ENCODE measurements at regions not wholly inside any gene's neighbourhood (a gene's known extent, or its start where the extent isn't known, plus 50 kb on each side); places are given as distances from the start of the nearest gene placed in this dataset.

DNA sequence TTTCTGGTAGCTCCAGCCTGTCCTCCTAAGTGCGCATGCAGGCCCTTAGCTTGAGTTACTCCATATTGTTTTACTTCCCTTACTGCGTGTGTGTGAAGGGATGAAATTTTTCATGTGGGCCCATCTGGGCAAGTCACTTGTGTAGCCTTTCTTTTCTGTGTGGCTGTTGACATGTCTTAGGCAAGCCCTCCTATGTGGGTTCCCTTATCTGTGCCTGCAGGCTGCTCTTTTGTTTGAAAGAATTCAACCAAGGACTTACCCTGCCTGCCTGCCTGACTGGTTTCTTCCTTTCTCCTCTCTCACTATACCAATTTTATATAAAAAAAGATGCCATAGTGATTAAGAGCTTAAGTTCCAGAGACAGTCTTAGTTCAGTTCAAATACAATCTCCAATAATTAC, 249.3 kb downstream of the ATG4C start:
- no peak overlapping the region for H2AFZ ChIP-seq (ENCODE audit: low read length)
- H3K4me3 ChIP-seq (replicated peaks in 1 of 4; ENCODE audit: control extremely low read depth in 1 of 4, insufficient read depth in 1 of 4, low read depth in 3 of 4, low read length in 4 of 4) = no peak overlapping the region
- no peaks in the 10 kb centered on the region for H3K79me2 ChIP-seq (ENCODE audit: control insufficient read depth, insufficient read depth, low read length)
- no peak for TF ChIP-seq CTCF (conservative IDR thresholded peaks at IDR 0.05 in 1 of 2, IDR thresholded peaks at IDR 0.05 in 1 of 2; ENCODE audit: low read depth in 1 of 2, low read length in 2 of 2)
- TF ChIP-seq EZH2 (IDR thresholded peaks at IDR 0.05; ENCODE audit: low read length, missing control alignments) = no peak
- H3K27ac ChIP-seq (ENCODE audit: insufficient read depth, low read length) = no peak overlapping the region
- H3K36me3 ChIP-seq (ENCODE audit: control insufficient read depth, insufficient read depth, low read length) = no peaks in the 10 kb centered on the region
- no peaks in the 10 kb centered on the region for H3K9me3 ChIP-seq (ENCODE audit: control insufficient read depth, insufficient read depth, low read depth, low read length)
- DNase-seq (ENCODE audit: low read depth in 2 of 2) = no peak
- no peaks in the 10 kb centered on the region for H3K4me1 ChIP-seq (ENCODE audit: control insufficient read depth, extremely low read depth, insufficient read depth, low read length)
- no peak overlapping the region for H3K4me2 ChIP-seq (ENCODE audit: extremely low read depth, insufficient read depth, low read length)
- H4K20me1 ChIP-seq (ENCODE audit: control insufficient read depth, extremely low read depth, insufficient read depth, low read length) = no peaks in the 10 kb centered on the region
- H3K27me3 ChIP-seq (ENCODE audit: control insufficient read depth, insufficient read depth, low read length) = no peaks in the 10 kb centered on the region
- H3K9ac ChIP-seq (ENCODE audit: insufficient read depth, low read length) = no peak overlapping the region

- Histone ChIP-seq H3K36me3 (ENCODE audit: control insufficient read depth, insufficient read depth, low read length) (no peaks in the 10 kb centered on the region), H2AFZ (ENCODE audit: low read length) (no peak overlapping the region), H3K27me3 (ENCODE audit: control insufficient read depth, insufficient read depth, low read length) (no peaks in the 10 kb centered on the region), H3K9ac (ENCODE audit: insufficient read depth, low read length) (no peak overlapping the region), H3K9me3 (ENCODE audit: control insufficient read depth, insufficient read depth, low read depth, low read length) (no peaks in the 10 kb centered on the region), H3K4me2 (ENCODE audit: extremely low read depth, insufficient read depth, low read length) (no peak overlapping the region), H3K4me1 (ENCODE audit: control insufficient read depth, extremely low read depth, insufficient read depth, low read length) (no peaks in the 10 kb centered on the region), H3K79me2 (ENCODE audit: control insufficient read depth, insufficient read depth, low read length) (no peaks in the 10 kb centered on the region), H3K27ac (ENCODE audit: insufficient read depth, low read length) (no peak overlapping the region), H4K20me1 (ENCODE audit: control insufficient read depth, extremely low read depth, insufficient read depth, low read length) (no peaks in the 10 kb centered on the region), H3K4me3 (replicated peaks in 1 of 4; ENCODE audit: control extremely low read depth in 1 of 4, insufficient read depth in 1 of 4, low read depth in 3 of 4, low read length in 4 of 4) (no peak overlapping the region)
- TF ChIP-seq CTCF (conservative IDR thresholded peaks at IDR 0.05 in 1 of 2, IDR thresholded peaks at IDR 0.05 in 1 of 2; ENCODE audit: low read depth in 1 of 2, low read length in 2 of 2) = no peak
- TF ChIP-seq EZH2 (IDR thresholded peaks at IDR 0.05; ENCODE audit: low read length, missing control alignments) = no peak
- no peak for DNase-seq (ENCODE audit: low read depth in 2 of 2)
Observed at GRCh38 chr1:63034256-63034655, 250.3 kb downstream of the ATG4C start.

DNA sequence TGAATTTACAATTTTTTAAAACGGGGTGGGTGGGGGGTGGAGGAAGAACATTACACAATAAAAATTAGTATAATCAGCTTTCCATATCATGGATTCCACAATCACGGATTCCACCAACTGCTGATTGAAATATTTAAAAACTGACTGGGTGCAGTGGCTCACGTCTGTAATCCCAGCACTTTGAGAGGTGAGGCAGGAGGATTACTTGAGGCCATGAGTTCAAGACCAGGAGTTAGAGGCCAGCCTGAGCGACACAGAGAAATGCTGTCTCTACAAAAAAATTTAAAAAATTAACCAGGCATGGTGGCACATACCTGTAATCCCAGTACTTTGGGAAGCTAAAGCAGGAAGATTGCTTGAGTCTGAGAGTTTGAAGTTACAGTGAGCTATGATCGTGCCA, 254.7 kb downstream of the ATG4C start:
- H4K20me1 ChIP-seq (ENCODE audit: control insufficient read depth, extremely low read depth, insufficient read depth, low read length) = no peaks in the 10 kb centered on the region
- H3K36me3 ChIP-seq (ENCODE audit: control insufficient read depth, insufficient read depth, low read length) = no peaks in the 10 kb centered on the region
- H3K9me3 ChIP-seq (ENCODE audit: control insufficient read depth, insufficient read depth, low read depth, low read length) = no peaks in the 10 kb centered on the region
- no peak overlapping the region for H3K9ac ChIP-seq (ENCODE audit: insufficient read depth, low read length)
- H3K27ac ChIP-seq (ENCODE audit: insufficient read depth, low read length) = no peak overlapping the region
- no peaks in the 10 kb centered on the region for H3K79me2 ChIP-seq (ENCODE audit: control insufficient read depth, insufficient read depth, low read length)
- no peak overlapping the region for H3K4me3 ChIP-seq (replicated peaks in 1 of 4; ENCODE audit: control extremely low read depth in 1 of 4, insufficient read depth in 1 of 4, low read depth in 3 of 4, low read length in 4 of 4)
- H3K27me3 ChIP-seq (ENCODE audit: control insufficient read depth, insufficient read depth, low read length) = no peaks in the 10 kb centered on the region
- H3K4me1 ChIP-seq (ENCODE audit: control insufficient read depth, extremely low read depth, insufficient read depth, low read length) = no peaks in the 10 kb centered on the region
- DNase-seq (ENCODE audit: low read depth in 2 of 2) = no peak
- TF ChIP-seq CTCF (conservative IDR thresholded peaks at IDR 0.05 in 1 of 2, IDR thresholded peaks at IDR 0.05 in 1 of 2; ENCODE audit: low read depth in 1 of 2, low read length in 2 of 2) (no peak), EZH2 (IDR thresholded peaks at IDR 0.05; ENCODE audit: low read length, missing control alignments) (no peak)
- no peak overlapping the region for H2AFZ ChIP-seq (ENCODE audit: low read length)
- H3K4me2 ChIP-seq (ENCODE audit: extremely low read depth, insufficient read depth, low read length) = no peak overlapping the region

Data from fibroblast of lung (primary cell).